C4-2B (cell line): ENCODE measurements at regions not wholly inside any gene's neighbourhood (a gene's known extent, or its start where the extent isn't known, plus 50 kb on each side); places are given as distances from the start of the nearest gene placed in this dataset.

Source experiments
- ZFX ChIP-seq: fragments of 450-650 bp; IDR thresholded peaks from 2 replicates; pipeline ENCODE4 v1.6.1; 2017
- TF ChIP-seq, protein P1 (sequence below): fragments of 450-650 bp; conservative IDR thresholded peaks from 2 replicates; pipeline ENCODE4 v1.5.1; 2017; ENCODE audit warnings: mild to moderate bottlenecking

DNA sequence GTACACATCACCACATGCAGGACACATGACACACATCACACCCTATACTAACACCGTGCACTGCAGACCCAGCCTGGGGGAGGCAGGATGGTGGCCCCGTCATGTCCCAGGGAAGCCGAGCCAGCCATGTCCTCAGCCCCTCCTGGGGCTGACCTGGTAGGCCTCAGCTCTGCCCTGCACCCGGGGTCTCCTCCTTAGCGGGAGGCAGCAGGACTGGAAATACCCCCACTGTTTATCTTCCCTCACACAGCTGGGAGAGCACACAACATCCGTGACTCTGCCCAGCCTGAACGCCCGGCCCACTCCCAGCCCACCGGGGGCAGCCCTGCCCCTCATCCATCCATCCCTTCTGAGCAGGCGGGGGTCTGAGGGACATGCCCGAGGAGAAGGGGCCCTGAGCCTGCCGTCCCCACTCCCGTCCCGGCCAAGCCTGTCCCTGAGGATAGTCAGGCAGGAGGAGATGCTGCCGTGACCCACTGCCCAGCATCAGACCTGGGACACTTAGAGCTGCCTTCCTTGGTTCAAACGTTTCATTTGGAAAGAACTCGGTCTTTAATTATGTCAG lies 945.0 kb downstream of the BRD1 start:
- TF ChIP-seq, protein P1, sequence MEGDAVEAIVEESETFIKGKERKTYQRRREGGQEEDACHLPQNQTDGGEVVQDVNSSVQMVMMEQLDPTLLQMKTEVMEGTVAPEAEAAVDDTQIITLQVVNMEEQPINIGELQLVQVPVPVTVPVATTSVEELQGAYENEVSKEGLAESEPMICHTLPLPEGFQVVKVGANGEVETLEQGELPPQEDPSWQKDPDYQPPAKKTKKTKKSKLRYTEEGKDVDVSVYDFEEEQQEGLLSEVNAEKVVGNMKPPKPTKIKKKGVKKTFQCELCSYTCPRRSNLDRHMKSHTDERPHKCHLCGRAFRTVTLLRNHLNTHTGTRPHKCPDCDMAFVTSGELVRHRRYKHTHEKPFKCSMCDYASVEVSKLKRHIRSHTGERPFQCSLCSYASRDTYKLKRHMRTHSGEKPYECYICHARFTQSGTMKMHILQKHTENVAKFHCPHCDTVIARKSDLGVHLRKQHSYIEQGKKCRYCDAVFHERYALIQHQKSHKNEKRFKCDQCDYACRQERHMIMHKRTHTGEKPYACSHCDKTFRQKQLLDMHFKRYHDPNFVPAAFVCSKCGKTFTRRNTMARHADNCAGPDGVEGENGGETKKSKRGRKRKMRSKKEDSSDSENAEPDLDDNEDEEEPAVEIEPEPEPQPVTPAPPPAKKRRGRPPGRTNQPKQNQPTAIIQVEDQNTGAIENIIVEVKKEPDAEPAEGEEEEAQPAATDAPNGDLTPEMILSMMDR = no peak
- no peak for TF ChIP-seq ZFX
